Sigmoid colon (tissue), 4 donors: ENCODE measurements at regions not wholly inside any gene's neighbourhood (a gene's known extent, or its start where the extent isn't known, plus 50 kb on each side); places are given as distances from the start of the nearest gene placed in this dataset.

Experiments used
- EP300 ChIP-seq, 4 donors: sonication (generic); formaldehyde crosslinking; IDR thresholded peaks; one replicate each; pipeline ENCODE4 v1.6.1; 2017; ENCODE audit warnings: antibody characterized with exemption in 4 of 4
- POLR2A ChIP-seq, 2 donors: fragments of 450-650 bp; IDR thresholded peaks; one replicate each; pipeline ENCODE4 v1.6.1; 2016; ENCODE audit warnings: antibody characterized with exemption in 2 of 2, mild to moderate bottlenecking in 2 of 2, moderate library complexity in 2 of 2
- TF ChIP-seq, protein P1 (sequence below), 4 experiments: fragments of 450-650 bp in 3 of 4; fragments of 200-600 bp in 1 of 4; IDR thresholded peaks; one replicate each; pipeline ENCODE4 v1.5.1; 2016 to 2019; ENCODE audit warnings: antibody characterized with exemption in 4 of 4, mild to moderate bottlenecking in 3 of 4, moderate library complexity in 2 of 4

DNA sequence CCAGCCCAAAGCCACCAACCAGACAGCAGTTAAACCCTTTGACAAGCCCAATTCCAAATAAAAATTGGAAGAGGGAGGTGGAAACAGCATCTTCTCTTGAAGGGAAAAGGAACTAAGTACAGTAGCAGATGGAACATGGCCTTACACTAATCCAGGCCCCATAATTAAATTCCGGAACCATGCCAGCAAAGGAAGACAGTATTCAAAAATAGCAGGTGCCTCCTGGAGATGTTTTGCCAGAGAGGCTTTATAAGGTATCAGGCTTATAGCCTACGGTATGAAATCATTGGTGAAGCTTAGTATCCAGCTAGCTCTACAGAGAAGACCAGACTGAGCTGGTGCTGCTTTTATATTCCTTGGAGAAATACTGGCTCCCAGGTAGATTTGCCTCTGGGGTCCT is 344.1 kb upstream of the API5 start:
- no peak for TF ChIP-seq POLR2A (IDR thresholded peaks at IDR 0.05)
- TF ChIP-seq, protein P1, sequence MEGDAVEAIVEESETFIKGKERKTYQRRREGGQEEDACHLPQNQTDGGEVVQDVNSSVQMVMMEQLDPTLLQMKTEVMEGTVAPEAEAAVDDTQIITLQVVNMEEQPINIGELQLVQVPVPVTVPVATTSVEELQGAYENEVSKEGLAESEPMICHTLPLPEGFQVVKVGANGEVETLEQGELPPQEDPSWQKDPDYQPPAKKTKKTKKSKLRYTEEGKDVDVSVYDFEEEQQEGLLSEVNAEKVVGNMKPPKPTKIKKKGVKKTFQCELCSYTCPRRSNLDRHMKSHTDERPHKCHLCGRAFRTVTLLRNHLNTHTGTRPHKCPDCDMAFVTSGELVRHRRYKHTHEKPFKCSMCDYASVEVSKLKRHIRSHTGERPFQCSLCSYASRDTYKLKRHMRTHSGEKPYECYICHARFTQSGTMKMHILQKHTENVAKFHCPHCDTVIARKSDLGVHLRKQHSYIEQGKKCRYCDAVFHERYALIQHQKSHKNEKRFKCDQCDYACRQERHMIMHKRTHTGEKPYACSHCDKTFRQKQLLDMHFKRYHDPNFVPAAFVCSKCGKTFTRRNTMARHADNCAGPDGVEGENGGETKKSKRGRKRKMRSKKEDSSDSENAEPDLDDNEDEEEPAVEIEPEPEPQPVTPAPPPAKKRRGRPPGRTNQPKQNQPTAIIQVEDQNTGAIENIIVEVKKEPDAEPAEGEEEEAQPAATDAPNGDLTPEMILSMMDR (IDR thresholded peaks at IDR 0.05), result no peak
- no peak for TF ChIP-seq EP300 (IDR thresholded peaks at IDR 0.05)
